ENCODE measurements at regions not wholly inside any gene's neighbourhood (a gene's known extent, or its start where the extent isn't known, plus 50 kb on each side); places are given as distances from the start of the nearest gene placed in this dataset.

GRCh38 chr10:33453081-33454025 is 118.9 kb upstream of the NRP1 start:
- TF ChIP-seq CTCF (IDR thresholded peaks at IDR 0.05) (no peak), EP300 (IDR thresholded peaks at IDR 0.05) (no peak), POLR2AphosphoS5 (IDR thresholded peaks at IDR 0.05) (no peak), POLR2A (IDR thresholded peaks at IDR 0.05) (no peak)

Data from stomach (tissue), 4 donors.